HG03064 (cell line): ENCODE measurements at regions not wholly inside any gene's neighbourhood (a gene's known extent, or its start where the extent isn't known, plus 50 kb on each side); places are given as distances from the start of the nearest gene placed in this dataset.

Experiments
- ATAC-seq: cut with Tn5 transposase; IDR thresholded peaks from one replicate; pipeline ENCODE4 v1.9.1; 2021; ENCODE audit warnings: low read depth; ENCODE audit not compliant: unreplicated experiment

DNA sequence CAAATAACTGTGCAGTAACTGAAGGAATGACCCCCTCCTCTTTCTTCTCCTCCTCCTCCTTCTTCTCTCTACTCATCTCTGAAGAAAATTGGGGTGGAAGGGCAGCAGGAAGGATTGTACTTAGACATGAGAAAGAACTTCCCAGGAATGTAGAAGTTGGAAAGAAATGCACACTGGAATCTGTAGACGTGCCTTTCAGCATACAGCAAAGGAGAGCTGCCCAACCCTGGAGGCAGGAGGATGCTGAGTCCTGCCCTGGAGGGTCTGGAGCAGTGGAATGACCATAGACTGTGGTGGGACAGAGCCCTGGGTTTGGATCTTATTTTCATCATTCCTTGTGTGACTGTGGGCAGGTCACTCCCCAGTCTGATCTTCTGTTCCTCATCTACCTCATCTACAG, 80.1 kb downstream of the PJA1 start:
- no peak for ATAC-seq

DNA sequence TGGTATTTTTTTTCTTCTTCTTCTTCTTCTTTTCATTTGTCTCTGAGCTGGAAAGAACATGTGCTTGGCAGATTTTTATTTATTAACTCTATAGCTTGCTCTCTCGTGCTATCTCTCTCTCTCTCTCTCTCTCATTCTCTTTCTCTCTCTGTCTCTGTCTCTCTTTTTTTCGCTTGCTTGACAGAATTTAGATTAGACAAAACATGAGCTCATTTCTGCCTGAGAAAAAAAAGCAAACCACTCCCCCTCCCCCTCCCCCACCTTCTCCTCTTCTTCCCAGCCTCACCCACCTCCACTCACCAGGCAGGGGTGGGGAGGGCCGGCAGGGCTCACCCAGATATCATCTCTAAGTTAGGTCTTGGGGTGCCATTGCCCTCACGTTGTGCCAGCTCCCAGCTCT, 81.5 kb downstream of the PJA1 start:
- no peak for ATAC-seq

DNA sequence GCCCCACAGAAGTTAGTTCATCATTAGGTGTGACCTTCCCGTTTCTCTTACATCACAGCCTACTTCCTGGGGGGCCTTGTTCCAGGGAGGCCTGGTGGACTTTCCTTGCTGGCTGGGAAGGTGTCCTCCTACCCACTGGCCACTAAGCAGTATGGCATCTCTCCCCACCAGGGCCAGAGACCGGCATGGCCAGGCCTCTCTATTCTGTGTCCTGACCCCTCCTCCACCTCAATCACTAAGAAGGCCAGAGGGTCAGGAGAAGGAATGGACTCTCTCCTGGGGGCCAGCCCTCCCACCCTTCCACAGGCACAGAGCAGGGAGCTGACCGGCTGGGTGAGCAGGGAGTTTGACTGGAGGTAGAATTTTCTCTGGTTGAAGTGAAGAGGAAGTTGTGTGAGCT, 81.9 kb downstream of the PJA1 start:
- no peak for ATAC-seq

- ATAC-seq, result no peak
Measured at GRCh38 chrX:69082753-69083150, 82.5 kb downstream of the PJA1 start.

DNA sequence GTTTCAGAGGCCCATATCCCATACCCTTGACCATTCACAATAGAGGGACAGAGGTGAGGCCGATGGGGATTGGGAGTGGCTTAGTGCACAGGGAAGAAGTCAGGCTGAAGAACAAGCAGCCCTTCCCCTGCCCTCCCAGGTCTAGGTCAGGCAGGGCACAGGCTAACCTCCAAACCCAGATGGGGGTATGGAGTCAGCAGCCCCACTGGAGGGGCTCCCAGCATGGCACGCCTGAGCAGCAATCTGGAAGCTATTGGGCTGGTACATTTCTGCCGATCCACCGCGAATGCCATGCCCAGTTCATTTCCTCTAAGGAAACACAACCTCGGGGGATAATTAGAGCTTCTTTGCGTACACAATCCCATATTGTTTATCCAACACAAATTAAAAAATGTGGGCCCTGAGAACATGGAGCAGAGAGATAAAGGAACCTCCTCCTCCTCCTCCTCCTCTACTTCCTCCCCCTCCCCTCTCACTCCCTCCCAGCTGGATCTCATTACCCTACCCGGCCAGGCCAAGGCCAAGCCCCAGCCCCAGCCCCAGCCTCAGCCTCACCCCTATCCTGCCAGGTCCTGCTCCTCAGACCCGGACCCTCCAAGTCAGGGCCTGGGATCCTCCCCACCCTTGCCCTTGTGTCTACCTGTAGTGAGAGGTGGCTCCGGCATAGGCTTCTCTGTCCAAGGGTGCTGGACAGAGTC, 83.0 kb downstream of the PJA1 start:
- ATAC-seq, result no peak

DNA sequence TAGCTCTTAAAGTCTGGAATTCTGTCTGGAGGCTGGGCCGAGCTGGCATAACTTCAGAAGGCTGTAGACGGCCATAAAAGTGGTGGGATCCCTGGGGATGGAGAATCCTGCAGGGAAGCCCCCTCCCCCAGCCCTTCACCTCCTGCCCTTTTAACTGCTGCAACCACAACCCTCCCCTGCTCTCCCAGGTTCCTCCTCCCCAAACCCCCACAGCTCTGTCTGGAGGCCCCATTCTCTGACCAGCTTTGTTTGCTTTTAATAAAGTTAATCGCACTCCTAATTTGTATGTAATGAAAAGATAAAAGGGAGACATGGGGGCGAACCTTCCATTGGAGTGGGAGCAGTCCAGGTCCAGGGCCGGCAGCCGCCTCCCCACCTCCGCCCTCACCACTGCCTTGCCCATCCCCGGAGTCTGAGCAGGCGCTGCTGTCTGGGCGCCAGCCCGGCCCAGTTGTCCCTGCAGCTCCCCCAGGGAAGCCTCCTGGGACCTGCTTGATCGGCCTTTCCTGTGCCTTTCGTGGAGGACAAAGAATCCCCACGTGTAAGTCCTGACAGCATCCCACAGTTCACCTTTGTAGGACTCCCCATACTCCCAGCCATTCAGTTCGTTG, 84.3 kb downstream of the PJA1 start:
- ATAC-seq, result no peak

DNA sequence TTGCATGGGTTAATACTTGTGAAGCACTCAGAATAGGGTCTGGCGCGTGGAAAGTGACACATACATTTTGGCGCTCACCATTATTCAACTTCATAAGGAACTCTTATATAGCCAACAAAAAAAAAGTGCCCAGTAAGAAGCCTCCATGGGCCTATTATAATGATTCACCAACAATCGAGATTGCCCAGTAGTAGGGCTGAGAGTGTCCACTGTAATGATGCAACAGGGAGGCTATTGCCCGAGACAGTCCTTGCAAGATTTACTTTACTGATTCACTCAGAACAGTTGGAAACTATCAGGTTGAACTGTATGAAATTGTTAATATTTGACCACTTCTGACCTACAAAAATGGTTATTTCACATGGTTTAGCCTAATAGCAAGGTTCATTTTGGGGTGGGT, 86.0 kb downstream of the PJA1 start:
- no peak for ATAC-seq

DNA sequence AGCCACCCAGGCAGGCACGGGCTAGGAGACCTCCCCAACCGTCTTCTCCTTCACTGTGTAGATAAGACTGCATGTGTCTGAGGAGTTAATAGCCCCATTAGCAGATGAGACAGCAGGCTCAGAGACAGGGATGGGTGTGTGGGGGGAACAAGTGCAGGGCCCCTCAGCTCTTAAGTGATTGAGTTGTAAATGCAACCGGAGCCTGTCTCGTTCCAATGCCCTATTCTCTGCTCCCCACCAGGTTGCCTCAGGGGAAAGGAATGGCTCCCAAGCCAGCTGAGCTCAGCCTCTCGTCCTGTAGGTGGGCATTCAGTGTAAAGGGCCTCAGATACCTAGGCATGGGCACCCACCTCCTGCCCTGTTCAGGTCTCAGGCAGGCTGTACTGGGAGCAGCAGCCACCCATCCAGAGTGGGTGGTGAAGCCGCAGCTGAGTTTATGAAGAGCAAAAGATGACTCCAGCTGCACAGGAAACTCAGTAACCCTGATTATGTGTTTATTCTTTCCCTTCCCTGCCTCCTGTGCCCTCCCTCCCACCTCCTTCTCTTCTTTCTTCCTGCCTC, 87.3 kb downstream of the PJA1 start:
- no peak for ATAC-seq

DNA sequence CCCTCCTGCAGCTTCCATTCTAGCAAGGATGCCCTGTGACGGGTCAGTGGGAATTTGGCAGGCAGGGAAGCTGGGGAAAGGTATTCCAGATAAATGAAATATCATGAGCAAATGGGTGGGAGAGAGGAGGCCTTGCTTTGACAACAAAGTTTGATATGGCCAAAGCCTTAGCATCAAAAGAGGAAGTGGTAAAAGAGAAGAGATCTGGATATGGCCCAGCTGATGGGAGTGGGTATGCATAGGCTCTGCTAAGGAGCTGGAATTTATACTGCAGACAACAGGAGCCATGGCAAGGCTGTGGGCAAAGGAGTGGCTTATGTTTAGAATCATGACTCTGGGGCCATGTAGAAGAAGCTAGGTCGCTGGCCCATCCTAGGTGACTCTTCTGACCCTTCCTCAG, 89.2 kb downstream of the PJA1 start:
- ATAC-seq, result no peak

GRCh38 chrX:69074726-69075125, 90.5 kb downstream of the PJA1 start:
- ATAC-seq, result no peak

DNA sequence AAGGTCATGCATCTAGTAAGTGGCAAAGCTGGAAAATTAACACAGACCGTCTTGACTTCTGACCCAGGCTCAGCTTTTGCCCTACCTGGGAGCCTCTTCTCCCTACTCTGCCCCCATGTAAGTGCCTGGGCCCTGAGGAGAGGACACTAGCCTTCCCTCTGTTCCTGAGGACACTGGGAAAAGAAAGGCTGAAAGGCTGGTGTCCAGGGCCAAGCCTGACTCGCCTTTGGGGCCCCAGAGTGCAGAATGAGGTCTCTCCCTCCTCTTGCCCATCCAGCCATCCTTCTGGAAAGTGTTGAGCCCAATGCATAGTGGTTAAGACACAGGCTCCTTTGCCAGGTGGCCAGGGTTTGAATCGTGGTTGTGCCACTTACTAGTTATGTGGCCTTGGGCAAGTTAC, 91.5 kb downstream of the PJA1 start:
- no peak for ATAC-seq

GRCh38 chrX:69073241-69073640, 92.0 kb downstream of the PJA1 start:
- ATAC-seq, result no peak

DNA sequence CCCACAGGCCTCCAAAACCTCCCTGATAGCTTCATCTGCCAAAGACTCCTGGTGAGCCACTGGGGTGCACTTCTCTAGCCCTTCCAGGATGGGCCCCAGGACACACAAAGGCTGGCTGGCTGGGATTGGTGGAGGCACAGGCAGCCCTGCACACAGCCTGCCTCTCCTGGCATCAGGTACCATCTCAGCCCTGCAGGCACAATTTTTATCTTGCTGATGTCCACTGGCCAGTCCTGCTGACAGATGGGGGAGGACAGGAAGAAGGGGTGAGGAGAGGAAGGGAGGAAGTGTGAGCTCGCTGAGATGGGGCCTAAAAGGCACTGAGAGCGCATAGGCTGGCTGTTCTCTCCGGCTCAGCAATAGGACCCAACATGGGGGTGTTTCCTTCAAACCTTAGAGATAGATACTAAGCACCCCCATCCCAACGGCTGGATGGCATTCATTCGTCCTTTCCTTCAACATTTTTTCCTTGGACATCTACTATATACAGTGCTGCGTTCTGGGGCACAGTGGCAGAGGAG, 92.7 kb downstream of the PJA1 start:
- ATAC-seq, result no peak

DNA sequence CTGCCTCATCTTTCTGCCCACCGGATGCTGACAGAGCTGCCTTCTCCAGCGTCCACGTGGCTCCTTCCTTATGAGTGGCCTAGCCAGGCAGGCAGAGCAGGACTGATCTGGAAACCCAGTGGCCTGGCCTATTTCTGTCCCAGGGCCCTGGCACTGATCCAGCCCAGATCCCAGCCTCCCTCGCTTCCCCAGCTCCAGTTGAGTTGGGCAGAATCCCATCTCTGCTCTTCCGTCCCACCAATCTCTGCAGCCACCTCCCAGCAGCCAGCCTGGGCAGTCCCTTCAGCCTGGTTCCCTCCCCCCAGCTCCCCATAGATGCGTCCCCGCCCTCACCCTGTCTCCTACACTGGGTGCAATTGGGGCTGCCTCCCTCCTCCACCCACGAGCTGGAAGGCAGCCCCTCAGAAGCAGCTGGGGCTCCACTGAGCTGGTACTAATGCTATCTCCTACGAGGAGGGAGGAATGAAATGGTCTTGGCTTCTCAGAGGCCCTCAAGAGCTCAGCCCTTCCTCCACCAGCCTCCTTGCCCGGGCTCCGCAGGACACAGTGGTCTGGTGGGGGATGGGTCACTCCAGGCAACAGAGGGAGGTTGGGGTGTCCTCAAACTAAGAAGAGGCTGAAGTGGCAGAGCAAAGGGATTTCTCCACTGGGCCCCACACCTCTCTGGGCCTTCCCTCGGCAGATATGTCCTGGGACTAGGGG, 94.2 kb downstream of the PJA1 start:
- ATAC-seq, result no peak

DNA sequence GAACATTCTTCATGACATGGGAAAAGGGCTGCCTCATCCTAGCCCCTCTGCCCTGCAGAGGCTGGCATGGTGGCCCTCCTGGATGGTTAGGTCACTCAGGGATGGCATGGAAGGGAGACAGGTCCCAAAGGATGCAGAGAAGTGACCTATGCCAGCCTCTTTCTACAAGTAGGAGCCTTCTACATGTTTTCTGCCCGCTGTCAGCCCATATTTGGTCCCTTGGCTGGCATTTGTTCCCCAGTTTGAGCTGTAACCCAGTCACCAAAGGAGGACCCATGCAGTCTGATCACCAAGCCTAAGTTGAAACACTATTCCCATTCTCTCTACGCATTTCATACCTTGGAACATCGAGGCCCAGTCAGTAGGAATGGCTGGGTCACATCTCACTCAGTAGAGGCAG, 95.4 kb downstream of the PJA1 start:
- ATAC-seq, result no peak

- no peak for ATAC-seq
Measured at GRCh38 chrX:69069086-69069445, 96.2 kb downstream of the PJA1 start.

- no peak for ATAC-seq
Measured at GRCh38 chrX:69068301-69069085, 96.8 kb downstream of the PJA1 start.

- no peak for ATAC-seq
Measured at GRCh38 chrX:69067841-69068240, 97.4 kb downstream of the PJA1 start.

- no peak for ATAC-seq
Measured at GRCh38 chrX:69066966-69067525, 98.2 kb downstream of the PJA1 start.

DNA sequence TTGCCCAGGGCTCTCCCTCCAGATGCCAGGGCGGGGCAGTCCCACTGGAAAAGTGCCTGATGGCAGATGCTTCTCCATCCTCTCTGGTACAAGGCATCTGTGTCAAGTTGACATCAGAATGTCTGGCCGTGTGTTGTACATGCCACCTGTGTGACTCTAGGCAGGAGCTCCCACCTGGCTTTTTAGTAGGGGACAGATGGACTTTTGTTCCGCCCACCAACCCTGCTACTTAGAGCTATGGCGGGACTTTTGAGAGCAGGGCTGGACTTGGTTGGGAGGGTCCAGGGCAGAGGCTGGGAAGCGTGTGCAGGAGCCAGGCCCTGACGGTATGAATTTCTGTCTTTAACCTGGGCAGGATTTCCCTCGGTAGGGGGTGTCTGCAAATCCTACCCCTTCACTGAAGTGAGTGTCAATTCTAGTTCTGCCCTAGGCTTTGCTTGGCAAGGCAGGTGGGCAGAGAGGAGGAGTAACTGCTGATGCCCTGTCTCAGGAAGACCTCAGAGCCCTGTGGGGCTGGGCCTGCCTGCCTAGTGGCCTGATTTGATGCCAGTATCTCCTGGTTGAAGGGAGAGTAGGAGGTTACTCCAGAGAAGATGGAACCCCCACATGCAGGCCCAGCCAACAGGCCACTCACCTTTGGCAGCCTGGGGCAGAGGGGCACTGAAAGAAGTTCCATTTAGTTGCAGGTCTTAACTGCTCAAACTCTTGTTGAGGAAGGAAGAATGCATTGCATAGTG, 99.1 kb downstream of the PJA1 start:
- no peak for ATAC-seq
